COLO829 (cell line): ENCODE measurements at regions not wholly inside any gene's neighbourhood (a gene's known extent, or its start where the extent isn't known, plus 50 kb on each side); places are given as distances from the start of the nearest gene placed in this dataset.
"Not testable (repeated sequence)": the region's sequence is repeated elsewhere in the genome, so short reads cannot be mapped to it uniquely, and the experiment has no call there.

Experiments used
- DNase-seq: peaks from one replicate; pipeline ENCODE4 v3.0.0; 2012; ENCODE audit warnings: low spot score

DNA sequence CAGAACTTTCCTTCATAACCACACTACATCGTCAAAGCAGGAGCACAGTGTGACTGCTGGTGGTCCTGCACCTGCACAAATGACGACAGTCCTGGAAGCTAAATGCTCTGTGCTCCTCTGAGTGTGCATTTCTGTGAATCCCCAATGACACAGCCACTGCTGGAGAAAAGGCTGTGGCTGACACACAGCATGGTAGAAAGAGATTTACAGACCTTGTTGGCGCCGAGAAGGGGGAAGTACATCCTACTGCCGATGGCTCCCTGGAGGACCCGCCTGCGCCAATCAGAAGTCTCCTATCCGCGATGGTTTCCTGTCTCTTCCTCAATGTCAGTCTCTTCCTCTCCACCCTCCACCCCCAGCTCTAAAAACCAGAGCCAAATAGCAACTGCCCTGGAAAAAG, 115.4 kb upstream of the RAB4A start:
- DNase-seq: no peak

DNA sequence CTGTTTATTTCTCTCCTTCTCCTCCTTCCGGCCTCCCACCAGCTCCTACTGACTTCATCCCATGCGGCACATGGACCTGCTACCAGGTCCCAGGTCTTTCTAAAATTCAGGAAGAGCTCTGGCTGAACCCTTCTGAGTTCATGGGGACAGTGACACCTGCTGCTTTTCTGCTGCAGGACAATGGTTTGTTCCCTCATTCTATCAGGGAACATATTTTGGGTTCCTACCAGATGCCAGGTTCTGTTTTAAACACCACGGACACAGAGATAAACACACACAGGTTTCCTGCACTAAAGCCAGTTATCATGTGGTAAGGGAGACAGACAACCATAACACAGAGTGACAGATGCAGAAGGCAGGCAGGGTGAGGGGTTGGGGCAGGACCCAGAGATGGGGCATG, 114.0 kb upstream of the RAB4A start:
- no peak for DNase-seq

DNA sequence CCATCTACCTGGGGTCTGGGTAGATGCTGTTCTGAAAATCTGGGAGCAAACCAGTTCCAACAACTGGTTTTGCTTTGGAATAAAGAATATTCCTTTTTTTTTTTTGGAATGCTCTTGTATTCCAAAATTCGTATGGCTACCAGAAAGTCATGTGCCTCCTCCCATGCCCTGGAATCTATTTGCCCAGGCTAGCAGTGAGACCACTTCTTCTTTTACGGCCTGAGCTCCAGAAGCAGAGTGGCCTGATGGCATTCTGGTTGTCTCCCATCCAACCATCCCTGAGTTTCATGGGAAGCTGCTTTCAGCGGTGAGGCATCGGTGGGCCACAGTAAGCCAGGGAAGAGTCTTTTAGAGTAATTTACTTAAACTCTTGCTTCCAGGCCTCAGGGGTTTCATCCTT, 113.4 kb upstream of the RAB4A start:
- DNase-seq: no peak

DNA sequence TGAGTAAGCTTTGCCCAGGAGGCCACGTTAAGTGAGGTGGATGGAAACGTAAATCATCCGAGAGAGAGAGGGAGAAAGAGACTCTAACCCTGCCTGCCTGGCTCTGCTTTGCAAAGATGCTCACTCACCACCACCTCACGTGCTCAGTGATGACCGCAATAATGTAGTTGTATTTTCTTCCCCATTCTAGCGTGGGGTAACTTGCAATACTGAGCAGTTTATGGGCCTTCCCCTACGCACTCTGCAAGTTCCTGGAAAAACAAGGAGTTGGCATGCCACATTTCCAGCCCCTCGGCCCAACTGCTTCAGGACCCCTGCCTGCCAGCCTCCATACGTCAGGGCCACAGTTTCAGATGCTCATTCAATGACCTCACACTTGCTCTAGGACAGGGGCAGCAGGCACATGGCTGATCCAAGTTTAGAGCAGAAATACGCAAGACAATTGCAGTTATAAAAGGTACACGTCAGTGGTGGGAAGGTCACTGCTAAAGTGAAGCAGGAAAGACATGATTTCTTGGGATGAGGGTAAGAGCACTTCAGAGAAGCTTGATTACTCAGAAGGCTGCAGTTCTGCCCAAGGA, 112.5 kb upstream of the RAB4A start:
- DNase-seq: no peak

DNA sequence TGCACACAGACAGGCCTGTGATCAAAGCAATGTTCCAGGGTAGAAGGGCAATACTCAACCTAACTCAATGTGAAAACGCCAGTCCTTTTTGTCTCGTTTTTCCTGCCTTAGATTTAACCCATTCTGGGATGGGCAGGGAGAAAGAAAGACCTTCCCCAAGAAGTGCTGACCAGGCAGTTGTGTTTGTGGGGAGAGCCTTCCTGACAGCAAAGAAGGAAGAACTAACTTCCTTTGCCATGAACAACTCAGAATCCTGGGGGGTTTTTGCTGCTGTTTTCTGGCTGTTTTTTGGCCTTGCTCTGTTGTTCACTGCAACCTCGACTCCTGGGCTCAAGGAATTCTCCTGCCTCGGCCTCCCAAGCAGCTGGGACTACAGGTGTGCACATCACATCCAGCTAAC, 112.0 kb upstream of the RAB4A start:
- no peak for DNase-seq

DNA sequence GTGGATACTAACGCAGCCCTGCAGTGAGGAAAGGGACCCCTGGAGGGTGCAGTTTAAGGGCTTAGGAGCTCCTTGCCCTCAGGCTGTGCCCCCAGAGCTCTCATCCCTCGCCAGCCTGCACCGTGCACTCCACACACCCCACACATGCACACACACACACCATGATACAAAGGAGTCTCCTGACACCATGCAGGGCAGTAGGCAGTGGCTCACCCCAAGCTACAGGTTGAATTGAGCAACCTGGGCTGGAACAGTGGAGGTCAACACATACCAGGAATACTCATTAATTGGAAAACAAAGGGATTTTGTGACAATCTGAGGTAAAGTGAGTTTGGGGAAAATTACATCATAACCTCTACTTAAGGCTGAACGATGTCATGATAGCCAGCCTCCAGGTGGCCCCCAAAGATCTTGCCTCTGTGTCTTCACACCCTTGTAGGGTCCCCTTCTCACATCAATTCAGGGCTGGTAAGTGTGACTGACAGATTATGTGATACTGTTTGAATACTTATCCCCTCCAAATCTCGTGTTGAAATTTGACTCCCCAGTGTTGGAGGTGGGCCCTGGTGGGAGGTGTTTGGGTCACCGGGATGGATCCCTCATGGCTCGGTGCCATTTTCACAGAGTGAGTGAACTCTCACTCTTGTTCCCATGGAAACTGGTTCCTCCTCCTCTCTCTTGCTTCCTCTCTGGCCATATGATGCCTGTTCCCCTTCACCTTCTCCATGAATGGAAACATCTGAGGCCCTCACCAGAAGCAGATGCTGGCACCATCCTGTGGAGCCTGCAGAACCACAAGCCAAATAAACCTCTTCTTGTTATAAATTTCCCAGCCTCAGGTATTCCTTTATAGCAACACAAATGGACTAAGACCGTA, 111.0 kb upstream of the RAB4A start:
- DNase-seq: no peak

DNA sequence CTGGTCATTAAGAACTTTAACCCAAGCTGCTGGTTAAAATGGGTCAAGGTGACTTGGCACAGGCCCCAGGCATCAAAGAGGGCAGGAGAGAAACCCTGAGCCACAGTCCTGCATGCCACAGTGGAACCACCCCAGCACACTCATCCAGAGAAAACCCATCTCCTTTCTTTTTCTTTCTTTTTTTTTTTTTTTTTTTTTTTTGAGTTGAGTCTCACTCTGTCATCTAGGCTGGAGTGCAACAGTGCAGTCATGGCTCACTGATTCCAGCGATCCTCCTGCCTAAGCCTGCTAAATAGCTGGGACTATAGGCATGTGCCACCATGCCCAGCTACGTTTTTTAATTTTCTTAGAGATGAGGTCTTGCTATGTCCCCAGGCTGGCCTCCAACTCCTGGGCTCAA, 109.2 kb upstream of the RAB4A start:
- no peak for DNase-seq

DNA sequence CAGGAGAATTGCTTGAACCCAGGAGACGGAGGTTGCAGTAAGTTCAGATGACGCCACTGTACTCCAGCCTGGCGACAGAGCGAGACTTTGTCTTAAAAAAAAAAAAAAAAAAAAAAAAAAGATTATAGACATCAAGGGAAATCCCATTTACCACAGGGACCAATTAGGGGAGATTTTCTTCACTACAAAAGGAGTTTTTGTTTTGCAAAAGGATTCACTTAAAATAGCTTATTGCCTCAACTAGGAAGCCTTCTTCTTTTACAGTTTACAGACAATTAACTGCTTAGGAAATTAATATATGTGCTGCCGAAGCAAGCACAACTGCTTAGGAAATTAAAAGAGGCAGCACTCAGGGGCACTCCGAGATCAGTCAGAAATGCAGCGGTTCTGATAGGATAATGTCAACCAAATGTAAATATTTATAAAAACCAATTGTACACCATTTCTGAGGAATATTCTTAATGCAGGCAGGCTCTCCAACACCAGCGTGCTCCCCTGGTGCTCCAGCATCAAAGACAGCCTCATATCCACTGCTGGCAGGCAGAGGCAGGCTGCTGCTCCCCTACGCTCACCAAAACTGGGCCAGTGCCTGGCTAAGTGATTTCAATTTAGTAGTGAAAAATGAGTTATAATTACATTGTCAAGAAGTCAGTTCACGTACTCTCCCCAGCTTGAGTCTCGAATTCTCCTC, 107.9 kb upstream of the RAB4A start:
- no peak for DNase-seq

DNA sequence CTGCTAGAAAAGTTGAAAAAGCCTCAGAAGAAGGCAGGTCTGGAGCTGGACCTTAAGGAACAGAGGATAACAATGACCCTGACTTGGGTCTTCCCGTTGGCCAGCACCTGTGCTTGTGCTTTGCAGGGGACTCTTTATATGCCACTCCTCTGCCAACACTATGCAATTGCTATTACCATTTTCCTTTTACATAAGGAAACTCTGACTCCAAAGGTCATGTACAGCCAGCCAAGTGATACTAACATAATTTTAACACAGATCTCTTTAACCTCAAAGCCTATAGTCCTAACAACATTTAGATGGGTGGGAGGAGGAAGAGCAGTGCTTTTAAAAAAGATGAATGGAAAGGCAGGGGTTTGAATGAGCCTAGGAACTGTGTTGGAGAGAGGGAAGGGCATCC, 106.6 kb upstream of the RAB4A start:
- DNase-seq: no peak

DNA sequence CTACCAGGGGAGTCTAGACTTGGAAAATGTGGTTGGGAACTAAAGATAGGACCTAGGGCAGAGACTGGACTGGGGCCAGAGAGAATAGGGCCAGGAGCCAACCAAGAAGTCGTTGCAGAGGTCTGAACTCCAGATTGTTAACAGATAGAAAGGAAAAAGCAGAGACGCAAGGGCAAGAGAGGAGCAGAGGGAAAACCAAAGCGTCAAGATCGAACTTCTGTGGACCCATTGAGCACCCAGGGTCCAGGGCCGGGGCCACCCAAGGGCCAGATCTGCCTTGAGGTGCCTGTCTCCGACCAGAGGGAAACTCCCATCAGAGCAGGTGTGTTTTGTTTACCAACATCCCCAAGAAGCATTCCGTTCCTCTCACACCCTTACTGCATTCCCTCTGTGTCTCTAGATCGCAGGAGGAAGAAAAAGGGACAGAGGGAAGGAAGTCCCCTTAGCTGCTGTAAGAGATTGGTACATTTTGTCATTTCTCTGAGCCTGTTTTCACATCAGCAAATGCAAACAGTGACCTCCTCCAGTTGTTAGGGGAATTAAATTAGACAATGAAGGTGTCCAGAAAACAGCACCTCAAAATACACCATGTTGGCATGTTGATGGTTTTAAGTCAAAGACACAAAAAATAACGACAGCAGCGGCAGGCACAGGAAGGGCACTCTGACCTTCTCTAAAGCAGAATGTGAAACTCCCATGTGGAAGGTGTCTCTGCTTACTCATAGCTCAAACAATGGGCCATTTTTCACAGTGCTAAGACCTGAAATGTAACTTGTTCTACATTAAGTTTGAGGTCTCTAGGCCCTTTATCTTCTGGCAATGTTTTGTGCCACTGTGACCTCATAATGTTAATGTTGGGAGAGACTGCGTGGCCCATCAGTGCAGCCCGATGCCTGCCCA, 105.8 kb upstream of the RAB4A start:
- DNase-seq: peak; percentile 54

DNA sequence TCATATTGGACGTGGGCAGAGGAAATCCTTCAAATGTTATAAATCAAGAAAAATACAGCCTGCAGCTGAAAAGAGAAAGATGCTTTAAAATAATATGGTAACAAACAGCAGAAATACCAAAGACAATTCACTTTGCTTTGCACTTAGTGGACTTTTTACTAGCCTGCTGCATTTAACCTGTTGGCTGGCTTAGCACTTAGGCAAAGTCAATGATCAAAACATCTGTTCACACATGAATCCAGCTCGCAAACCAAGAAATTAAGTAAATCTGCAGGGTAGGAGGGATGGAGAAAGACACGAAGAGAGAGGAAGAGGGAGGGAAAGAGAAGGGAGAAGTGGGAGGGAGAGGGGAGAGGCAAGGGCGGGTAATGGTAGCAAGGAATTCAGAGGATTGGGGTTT, 103.6 kb upstream of the RAB4A start:
- DNase-seq: no peak

DNA sequence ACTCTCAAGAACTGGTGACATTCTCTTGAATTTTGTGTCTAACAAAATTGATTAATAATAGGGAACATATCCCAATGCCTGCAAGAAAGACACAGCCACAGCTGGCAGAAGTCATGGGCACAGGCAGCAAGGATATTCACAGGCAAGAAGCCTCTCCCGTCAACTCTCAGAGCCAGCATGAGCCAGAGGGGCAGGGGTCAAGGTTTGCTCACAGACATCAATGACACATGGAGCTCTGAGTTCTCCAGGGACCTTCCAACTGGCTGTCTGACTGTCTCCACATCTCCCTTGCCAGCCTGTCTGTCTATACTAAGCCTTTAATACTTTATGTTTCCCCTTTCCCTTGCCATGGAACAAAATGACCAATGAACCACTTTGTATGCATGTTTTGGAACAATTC, 101.5 kb upstream of the RAB4A start:
- no peak for DNase-seq

DNA sequence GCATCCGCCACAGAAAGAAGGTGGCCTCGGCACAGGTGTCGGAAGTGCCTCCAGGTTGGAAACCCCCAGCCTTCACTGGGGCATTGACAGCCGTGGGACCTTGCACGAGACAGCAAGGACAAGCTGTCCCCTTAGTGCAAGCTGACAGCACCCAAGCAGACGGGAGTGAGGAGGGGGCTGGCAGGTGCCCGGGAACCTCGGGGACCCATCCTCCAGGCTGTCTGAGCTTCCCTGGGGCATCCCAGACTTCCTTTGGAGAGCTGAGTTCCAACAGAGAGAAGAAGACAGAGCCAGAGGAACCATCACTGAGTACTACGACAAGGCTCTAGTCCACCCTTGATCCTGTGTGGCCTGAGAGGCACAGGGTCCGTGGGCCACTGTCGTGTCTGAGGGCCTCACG, 100.6 kb upstream of the RAB4A start:
- no peak for DNase-seq

DNA sequence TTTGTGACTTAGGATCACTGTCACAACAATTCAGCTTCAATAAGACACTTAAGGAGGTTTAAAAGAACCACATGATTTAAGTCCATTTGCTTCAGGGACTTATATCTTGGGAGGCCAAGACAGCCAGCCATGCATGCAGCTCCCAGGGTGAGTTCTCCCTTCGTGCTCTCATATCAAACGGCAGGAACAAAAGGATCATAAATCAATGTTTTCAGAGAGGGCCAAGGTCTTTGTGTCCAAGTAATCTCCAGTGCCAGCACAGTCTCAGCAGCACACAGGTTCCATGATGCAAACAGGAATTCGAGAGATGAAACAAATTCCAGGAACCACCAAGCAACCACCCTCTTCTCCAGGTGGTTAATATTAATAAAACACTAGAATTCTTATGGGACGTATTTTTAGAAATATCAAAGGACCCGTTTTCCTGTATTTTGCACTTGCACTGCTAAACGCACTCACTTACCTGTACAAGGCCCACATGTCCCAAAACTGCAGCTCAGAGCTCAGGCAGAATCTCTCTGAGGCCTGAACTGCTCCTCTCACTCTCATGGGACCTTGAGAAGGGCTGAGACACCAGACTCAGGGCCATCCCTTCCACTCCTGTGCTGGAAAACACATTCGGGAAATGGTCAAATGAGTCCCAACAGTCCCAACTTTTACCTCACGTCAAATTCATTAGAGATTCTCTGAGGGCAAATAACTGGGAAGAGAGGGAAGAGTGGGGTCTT, 100.0 kb upstream of the RAB4A start:
- no peak for DNase-seq

DNA sequence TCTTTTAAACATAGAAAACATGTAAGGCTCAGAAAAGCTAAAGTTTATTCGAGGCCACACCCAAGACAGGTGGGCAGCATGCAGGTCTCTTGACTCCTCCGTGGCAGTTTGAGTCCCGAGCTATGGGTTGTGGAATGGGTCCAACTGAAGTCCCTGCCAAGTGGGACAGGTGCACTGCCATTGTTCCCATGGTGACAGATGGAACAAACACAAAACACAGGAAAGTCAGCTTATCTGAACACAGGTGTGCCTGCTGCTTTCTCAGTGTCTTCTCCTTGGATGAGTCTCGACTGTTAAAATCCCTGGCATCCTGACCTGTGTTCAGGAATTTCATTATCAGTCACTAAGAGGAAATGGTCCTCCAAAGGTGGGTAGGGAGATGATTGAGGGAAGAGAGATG, 99.0 kb upstream of the RAB4A start:
- no peak for DNase-seq

DNA sequence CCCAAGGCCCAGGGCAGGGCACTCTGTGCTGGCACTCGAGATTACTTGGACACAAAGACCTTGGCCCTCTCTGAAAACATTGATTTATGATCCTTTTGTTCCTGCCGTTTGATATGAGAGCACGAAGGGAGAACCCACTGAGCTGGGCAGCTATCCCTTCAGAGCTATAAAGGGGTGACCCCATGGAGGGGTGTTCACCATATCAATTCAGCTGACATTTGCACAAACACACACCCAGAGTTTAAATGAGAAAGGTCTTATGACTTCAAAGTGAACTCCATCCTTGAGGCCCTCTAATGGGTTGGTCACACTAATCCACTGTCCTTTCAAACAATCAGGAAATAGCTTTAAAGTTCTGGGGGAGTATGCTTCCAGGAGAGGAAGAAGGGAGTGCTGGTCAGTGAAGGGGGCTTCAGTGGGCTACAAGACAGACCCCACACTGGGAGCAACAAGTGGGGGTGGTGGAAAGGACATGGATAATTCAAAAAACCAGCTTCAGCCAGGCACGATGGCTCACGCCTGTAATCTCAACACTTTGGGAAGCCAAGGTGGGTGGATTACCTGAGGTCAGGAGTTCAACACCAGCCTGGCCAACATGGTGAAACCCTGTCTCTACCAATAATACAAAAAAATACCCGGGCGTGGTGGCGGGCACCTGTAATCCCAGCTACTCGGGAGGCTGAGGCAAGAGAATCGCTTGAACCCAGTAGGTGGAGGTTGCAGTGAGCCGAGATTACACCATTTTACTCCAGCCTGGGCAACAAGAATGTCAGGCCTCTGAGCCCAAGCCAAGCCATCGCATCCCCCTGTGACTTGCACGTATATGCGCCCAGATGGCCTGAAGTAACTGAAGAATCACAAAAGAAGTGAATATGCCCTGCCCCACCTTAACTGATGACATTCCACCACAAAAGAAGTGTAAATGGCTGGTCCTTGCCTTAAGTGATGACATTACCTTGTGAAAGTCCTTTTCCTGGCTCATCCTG, 97.1 kb upstream of the RAB4A start:
- not testable (repeated sequence) for DNase-seq

DNA sequence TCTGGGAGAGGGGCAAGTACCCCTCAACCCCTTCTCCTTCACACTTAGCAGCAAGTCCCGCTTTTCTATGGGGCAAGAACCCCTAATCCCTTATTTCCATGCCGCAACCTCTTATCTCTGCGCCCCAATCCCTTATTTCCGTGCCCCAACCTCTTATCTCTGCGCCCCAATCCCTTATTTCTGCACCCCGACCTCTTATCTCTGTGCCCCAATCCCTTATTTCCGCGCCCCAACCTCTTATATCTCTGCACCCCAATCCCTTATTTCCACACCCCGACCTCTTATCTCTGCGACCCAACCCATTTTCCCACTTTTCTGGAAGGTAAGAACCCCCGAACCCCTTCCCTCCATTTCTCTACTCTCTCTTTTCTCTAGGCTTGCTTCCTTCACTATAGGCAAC, 95.6 kb upstream of the RAB4A start:
- not testable (repeated sequence) for DNase-seq

DNA sequence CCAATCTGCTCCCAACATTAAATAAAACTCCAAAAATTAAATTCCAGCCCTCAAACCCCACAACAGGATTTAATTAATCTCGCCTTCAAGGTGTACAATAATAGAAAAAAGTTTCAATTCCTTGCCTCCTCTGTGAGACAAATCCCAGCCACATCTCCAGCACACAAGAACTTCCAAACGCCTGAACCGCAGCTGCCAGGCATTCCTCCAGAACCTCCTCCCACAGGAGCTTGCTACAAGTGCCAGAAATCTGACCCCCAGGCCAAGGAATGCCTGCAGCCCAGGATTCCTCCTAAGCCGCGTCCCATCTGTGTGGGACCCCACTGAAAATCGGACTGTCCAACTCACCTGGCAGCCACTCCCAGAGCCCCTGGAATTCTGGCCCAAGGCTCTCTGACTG, 94.5 kb upstream of the RAB4A start:
- not testable (repeated sequence) for DNase-seq

DNA sequence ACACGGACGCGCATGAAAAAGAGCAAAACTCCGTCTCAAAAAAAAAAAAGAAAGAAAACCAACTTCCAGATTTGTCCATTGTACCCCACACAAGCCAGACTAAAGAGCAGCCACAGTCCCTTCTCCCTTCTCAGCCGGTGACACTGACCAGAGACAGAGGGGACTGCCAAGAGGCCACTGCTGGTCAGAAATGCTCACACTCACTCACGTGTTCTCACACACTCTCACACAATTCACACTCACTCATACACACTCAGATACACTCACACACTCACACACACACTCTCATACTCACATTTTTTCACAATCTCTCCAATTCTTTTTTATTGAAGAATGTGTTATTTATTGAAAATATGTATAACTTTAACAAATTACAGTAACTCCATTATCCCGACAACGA, 90.8 kb upstream of the RAB4A start:
- DNase-seq: no peak

DNA sequence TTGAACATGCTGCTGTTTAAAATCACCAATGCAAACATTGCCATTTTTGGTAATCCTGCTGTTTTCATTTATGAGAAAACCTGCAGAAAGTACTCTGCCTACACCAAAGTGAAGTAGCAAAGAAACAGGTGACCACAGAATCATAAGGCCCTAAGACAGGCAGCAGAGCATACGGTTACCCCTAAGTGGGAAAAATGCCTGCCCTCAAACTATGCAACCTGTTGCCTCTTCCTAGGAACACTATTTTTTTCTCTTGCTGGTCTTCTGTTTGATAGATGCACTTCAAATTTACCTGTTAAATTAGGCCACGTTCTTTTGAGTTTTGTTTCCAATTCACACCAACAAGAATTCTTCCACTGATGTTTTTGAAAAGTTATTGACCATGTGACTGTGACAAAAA, 89.5 kb upstream of the RAB4A start:
- DNase-seq: no peak
